GM19468 (cell line): ENCODE measurements at regions not wholly inside any gene's neighbourhood (a gene's known extent, or its start where the extent isn't known, plus 50 kb on each side); places are given as distances from the start of the nearest gene placed in this dataset.

ENCODE experiments used
- ATAC-seq: cut with Tn5 transposase; IDR thresholded peaks from one replicate; pipeline ENCODE4 v1.9.1; 2021; ENCODE audit warnings: mild to moderate bottlenecking, moderate library complexity, moderate number of reproducible peaks; ENCODE audit not compliant: unreplicated experiment; ENCODE audit errors: extremely low read depth

- ATAC-seq: no peak
Observed at GRCh38 chr20:59456342-59457279, 147.7 kb upstream of the PHACTR3 start.

- no peak for ATAC-seq
Observed at GRCh38 chr20:59458645-59459044, 145.7 kb upstream of the PHACTR3 start.

DNA sequence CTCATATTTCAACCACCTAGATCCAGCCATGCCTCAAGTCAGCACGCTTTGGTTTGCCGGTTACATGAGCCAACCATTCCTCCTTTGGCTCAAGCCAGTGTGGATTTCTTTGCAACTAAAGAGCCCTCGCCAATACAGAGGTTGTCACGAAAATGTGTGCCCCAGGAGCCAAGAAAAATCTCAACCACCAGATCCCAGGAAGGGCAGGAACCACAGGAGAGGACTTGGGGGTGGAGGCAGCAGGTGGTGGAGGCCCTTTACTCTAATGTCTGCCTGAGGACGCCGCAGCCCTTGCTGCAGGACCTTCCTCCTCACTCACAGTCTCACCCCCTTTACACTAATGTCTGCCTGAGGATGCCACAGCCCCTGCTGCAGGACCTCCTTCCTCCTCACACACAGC is 144.8 kb upstream of the PHACTR3 start:
- no peak for ATAC-seq

GRCh38 chr20:59460352-59460751 is 144.0 kb upstream of the PHACTR3 start:
- no peak for ATAC-seq

DNA sequence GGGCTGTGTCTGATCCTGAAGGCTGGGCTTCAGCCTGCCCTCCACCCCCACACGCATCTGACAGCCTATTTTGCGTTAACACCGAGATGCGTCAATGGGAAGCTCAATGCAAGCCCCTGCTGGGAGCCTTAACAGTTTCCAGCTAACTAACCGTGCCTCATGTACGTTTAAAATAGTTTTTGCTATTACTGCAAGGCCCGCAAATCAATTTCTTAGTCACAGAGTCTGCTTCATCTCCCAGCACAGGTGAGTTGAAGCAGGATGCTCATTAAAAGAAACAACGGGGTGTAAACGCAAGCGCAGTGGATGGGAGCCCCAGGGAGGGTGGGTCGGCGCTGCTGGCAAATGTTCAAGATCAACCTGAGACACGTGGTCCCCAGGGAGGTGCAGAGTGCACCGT is 142.8 kb upstream of the PHACTR3 start:
- no peak for ATAC-seq

DNA sequence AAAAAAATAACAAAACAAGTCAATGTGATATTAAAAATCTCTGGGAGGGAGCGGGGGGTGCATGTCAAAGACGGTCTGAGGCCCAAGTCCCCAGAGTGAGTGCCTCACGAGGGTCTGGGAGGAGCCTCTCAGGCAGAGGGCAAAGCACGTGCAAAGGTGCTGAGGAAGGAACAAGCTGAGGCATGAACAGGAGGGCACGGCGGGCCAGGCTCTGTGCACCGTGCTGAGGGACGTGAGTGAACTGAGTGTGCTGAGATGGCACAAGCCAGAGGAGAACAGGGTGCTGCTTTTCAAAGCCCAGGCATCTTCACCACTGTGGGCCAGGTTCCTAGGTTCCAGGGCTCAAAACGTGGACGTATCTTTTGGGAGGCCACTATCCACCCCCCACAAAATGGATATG is 142.1 kb upstream of the PHACTR3 start:
- ATAC-seq: no peak

- ATAC-seq: no peak
Observed at GRCh38 chr20:59463541-59463940, 140.8 kb upstream of the PHACTR3 start.

DNA sequence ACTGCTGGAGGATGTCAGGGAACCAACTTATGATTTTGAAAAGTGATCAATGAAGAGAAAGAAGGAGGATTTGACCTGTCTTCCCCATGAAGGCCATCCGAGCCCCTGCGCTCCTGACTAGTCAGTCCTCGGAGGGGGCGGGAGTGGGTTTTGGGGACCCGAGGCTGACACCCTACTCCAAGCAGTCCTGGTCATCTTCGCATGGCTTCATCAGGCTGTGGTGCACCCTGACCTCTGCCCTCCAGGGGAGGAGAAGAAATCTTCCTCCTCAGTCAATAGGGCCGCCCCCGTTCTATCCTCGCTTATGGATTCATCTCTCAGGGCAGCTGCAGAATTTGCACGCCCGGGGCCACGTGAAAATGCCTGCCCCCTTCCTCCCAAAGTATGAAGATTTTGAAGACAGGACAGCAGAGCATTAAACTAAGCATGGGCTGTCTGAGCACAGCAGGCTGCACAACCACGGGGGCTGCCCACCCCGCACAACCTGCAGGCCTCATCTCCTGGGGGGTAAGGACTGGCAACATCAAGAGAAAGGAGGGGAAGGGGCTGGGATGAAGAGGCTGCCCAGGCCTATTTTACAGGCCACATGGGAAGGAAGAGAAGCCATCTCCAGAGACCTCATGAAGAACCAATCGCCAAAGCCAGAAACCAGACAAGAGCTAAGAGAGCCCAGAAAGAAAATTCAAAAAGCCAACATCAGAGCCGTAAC is 138.1 kb upstream of the PHACTR3 start:
- ATAC-seq: no peak

DNA sequence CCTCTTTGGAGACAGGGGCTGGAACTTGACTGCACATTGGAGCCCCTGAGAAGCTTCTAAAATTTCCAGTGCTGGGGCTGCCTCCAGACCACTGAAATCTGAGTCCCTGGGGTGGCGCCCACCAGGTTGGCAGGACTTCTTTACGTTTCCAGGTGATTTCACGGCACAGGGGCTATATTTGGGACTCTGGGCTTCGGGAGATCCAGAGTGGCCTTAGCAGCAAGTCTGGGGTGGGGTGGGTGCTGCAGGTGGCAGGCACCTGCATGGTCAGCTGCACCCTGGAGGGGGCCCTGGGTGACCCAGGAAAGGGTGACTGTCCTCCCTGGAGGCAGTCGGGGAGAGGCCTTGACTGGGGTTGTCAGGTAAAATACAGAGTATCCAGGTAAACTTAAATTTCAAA is 135.5 kb upstream of the PHACTR3 start:
- ATAC-seq: no peak

GRCh38 chr20:59469267-59470252 is 134.8 kb upstream of the PHACTR3 start:
- ATAC-seq: no peak

DNA sequence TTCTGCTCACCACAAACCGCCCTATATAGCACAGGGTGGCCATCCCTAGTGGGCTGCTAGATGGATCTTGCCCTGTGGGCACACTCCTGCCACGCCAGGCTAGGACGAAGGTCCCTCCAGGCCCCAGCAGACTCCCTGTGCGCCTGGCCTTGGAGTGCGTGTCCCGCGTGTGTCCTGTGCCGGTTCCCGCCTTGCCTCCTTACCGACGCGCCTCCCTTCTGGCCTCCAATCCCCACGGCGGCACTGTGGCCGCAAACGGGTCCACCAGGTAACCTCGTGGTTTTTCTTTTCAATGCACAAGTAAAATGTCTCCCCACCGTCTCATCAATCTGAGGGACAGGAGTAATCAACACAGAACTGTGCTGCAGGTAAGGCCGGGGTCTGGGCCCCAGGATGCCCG is 133.8 kb upstream of the PHACTR3 start:
- ATAC-seq: no peak

GRCh38 chr20:59471653-59472421 is 132.5 kb upstream of the PHACTR3 start:
- ATAC-seq: no peak

GRCh38 chr20:59473742-59474141 is 130.6 kb upstream of the PHACTR3 start:
- no peak for ATAC-seq

- no peak for ATAC-seq
Observed at GRCh38 chr20:59481067-59481466, 123.3 kb upstream of the PHACTR3 start.

GRCh38 chr20:59481477-59482018 is 122.8 kb upstream of the PHACTR3 start:
- ATAC-seq: no peak

DNA sequence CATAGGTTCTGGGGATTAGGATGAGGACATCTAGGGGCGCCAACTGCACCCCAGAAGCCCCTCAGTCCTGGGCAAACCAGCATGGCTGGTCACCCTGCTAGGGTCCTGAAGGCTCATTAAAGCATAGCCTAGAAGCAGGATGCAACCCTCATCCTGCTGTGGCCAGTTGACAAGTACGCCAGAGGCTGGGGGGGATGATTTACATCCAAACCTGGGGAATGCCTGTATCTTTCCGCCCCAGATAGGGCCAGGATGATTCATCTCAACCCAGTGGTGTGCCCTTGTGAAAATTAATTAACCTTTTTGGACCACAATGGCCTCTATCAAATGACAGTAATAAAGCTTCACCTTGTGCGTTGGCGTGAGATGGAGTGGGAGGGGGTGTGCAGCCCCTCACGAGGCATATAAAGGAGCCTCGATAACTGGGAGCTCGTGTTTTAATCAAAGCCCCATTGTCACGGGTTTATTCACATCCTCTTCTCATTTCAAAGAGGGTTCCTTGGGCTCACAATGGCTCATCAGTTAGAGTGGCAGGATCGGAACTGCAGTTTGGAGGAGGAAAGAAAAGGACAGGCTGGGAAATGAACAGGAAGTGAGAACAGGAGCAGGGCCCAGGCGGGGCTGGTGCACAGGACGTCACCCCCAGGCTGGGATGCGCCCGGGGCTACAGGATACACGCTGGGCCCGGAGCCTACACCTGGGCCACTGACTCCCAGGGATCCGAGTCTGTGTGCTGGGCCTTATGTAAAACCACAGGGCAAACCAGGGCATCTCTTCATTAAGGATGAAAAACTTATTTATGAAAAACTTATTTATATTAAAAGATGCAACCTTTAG is 121.8 kb upstream of the PHACTR3 start:
- no peak for ATAC-seq

GRCh38 chr20:59483481-59483880 is 120.9 kb upstream of the PHACTR3 start:
- ATAC-seq: no peak

GRCh38 chr20:59484228-59484627 is 120.1 kb upstream of the PHACTR3 start:
- ATAC-seq: no peak
